H1 (cell line): ENCODE measurements at regions not wholly inside any gene's neighbourhood (a gene's known extent, or its start where the extent isn't known, plus 50 kb on each side); places are given as distances from the start of the nearest gene placed in this dataset.

ENCODE experiments used
- CTCF ChIA-PET: fragments of 300-600 bp; sonication (Branson Sonifier 250); formaldehyde crosslinking; loops from one replicate; lab custom pipeline; 2021; ENCODE audit not compliant: partially characterized antibody; lab: Charles Lee
- POLR2A ChIA-PET: fragments of 300-600 bp; sonication (Branson Sonifier 250); formaldehyde crosslinking; loops from one replicate; lab custom pipeline; 2021; ENCODE audit warnings: inconsistent platforms; ENCODE audit not compliant: partially characterized antibody; lab: Charles Lee
- DNase-seq, 2 experiments: peaks; one replicate each; pipeline versions ENCODE4 v3.0.0 to v3.0.0-alpha.2; 2010 to 2022; ENCODE audit warnings: low spot score in 2 of 2, low read depth in 1 of 2, mixed read lengths in 1 of 2
- FAIRE-seq: peaks from 2 replicates; lab custom pipeline; 2011; peaks lifted over from hg19 to GRCh38; lab: Jason Lieb, UNC
- H2AFZ ChIP-seq: 2 replicates; pipeline ENCODE4 v1.8.1; 2012; ENCODE audit warnings: low read length, inconsistent platforms
- H2AK5ac ChIP-seq: 2 replicates; pipeline ENCODE4 v1.6.1; 2013; ENCODE audit warnings: low read depth, low read length
- H2BK120ac ChIP-seq: replicated peaks from 2 replicates; pipeline ENCODE3; 2013; ENCODE audit warnings: low read depth, low read length, inconsistent platforms
- H2BK12ac ChIP-seq: 2 replicates; pipeline ENCODE4 v1.6.1; 2013; ENCODE audit warnings: low read depth, low read length
- H2BK15ac ChIP-seq: 2 replicates; pipeline ENCODE4 v1.6.1; 2013; ENCODE audit warnings: low read length
- H2BK20ac ChIP-seq: 2 replicates; pipeline ENCODE4 v1.6.1; 2013; ENCODE audit warnings: low read length
- H2BK5ac ChIP-seq: 2 replicates; pipeline ENCODE4 v1.6.1; 2013; ENCODE audit warnings: low read depth, low read length
- H3K14ac ChIP-seq: 2 replicates; pipeline ENCODE4 v1.6.1; 2013; ENCODE audit warnings: inconsistent platforms; ENCODE audit not compliant: insufficient read length
- H3K18ac ChIP-seq: 2 replicates; pipeline ENCODE4 v1.6.1; 2013; ENCODE audit warnings: low read length; ENCODE audit errors: extremely low read depth
- H3K23ac ChIP-seq: 2 replicates; pipeline ENCODE4 v1.6.1; 2013; ENCODE audit warnings: inconsistent platforms; ENCODE audit not compliant: insufficient read length
- H3K23me2 ChIP-seq: 2 replicates; pipeline ENCODE4 v1.6.1; 2013; ENCODE audit warnings: low read depth, low read length
- H3K27ac ChIP-seq: 2 replicates; pipeline ENCODE4 v1.6.1; 2011; ENCODE audit warnings: low read depth, low read length, inconsistent platforms
- H3K27me3 ChIP-seq, 4 experiments: replicated peaks in 1 of 4; 1 replicate in 1 of 4; 2 replicates in 3 of 4; pipeline versions ENCODE4 v1.6.1 to v1.8.1; 2011 to 2013; ENCODE audit warnings: low read length in 3 of 4, mild to moderate bottlenecking in 3 of 4, inconsistent platforms in 2 of 4, mixed read lengths in 2 of 4, moderate library complexity in 1 of 4; ENCODE audit not compliant: control insufficient read depth in 3 of 4, insufficient read depth in 3 of 4; ENCODE audit errors: extremely low read depth in 1 of 4
- H3K36me3 ChIP-seq, 4 experiments: 2 replicates each; pipeline versions ENCODE4 v1.6.1 to v1.8.1; 2011 to 2013; ENCODE audit warnings: mild to moderate bottlenecking in 4 of 4, low read length in 3 of 4, moderate library complexity in 2 of 4, control low read depth in 1 of 4, inconsistent platforms in 1 of 4; ENCODE audit not compliant: insufficient read depth in 4 of 4, control insufficient read depth in 2 of 4
- H3K4ac ChIP-seq: replicated peaks from 2 replicates; pipeline ENCODE3; 2013; ENCODE audit warnings: low read length, low read depth, mixed read lengths, inconsistent platforms; ENCODE audit not compliant: insufficient read length
- H3K4me1 ChIP-seq, 4 experiments: replicated peaks in 1 of 4; 1 replicate in 1 of 4; 2 replicates in 3 of 4; pipeline versions ENCODE4 v1.6.1 to v1.8.1; 2011 to 2013; ENCODE audit warnings: low read length in 3 of 4, inconsistent platforms in 2 of 4, mixed read lengths in 1 of 4; ENCODE audit not compliant: insufficient read depth in 4 of 4, control insufficient read depth in 3 of 4
- H3K4me2 ChIP-seq, 2 experiments: 2 replicates each; pipeline versions ENCODE4 v1.6.1 to v1.8.1; 2011 to 2013; ENCODE audit warnings: low read depth in 2 of 2, low read length in 2 of 2, control low read depth in 1 of 2, inconsistent platforms in 1 of 2, mild to moderate bottlenecking in 1 of 2; ENCODE audit not compliant: insufficient read depth in 1 of 2
- H3K4me3 ChIP-seq, 4 experiments: fragments of 200-600, 300-600 bp in 1 of 4; sonication (generic), shearing (Covaris generic), sonication (Bioruptor Twin) in 1 of 4; 2 replicates each; pipeline versions ENCODE4 v1.5.1 to v1.8.1; 2011 to 2016; ENCODE audit warnings: low read length in 4 of 4, low read depth in 3 of 4, control low read depth in 2 of 4, inconsistent platforms in 2 of 4, mild to moderate bottlenecking in 2 of 4, mixed read lengths in 1 of 4, moderate library complexity in 1 of 4; ENCODE audit not compliant: insufficient read depth in 2 of 4; ENCODE audit errors: extremely low read depth in 1 of 4
- H3K56ac ChIP-seq: replicated peaks from 2 replicates; pipeline ENCODE3; 2013; ENCODE audit warnings: low read depth, mild to moderate bottlenecking, mixed read lengths, low read length, inconsistent platforms; ENCODE audit not compliant: insufficient read length
- H3K79me1 ChIP-seq: 2 replicates; pipeline ENCODE4 v1.6.1; 2013; ENCODE audit warnings: low read depth, low read length, control low read depth
- H3K79me2 ChIP-seq, 2 experiments: 2 replicates each; pipeline versions ENCODE4 v1.6.1 to v1.8.1; 2012 to 2013; ENCODE audit warnings: low read length in 2 of 2, mild to moderate bottlenecking in 2 of 2, inconsistent platforms in 1 of 2; ENCODE audit not compliant: insufficient read depth in 2 of 2, control insufficient read depth in 1 of 2
- H3K9ac ChIP-seq, 4 experiments: replicated peaks in 1 of 4; 1 replicate in 1 of 4; 2 replicates in 3 of 4; pipeline versions ENCODE4 v1.6.1 to v1.8.1; 2011 to 2013; ENCODE audit warnings: low read depth in 3 of 4, low read length in 3 of 4, control low read depth in 2 of 4, mild to moderate bottlenecking in 2 of 4, moderate library complexity in 2 of 4, inconsistent platforms in 1 of 4; ENCODE audit errors: extremely low read depth in 1 of 4
- H3K9me3 ChIP-seq, 2 experiments: 2 replicates each; pipeline versions ENCODE4 v1.6.1 to v1.8.1; 2012 to 2013; ENCODE audit warnings: mild to moderate bottlenecking in 2 of 2, moderate library complexity in 2 of 2, control low read depth in 1 of 2, inconsistent platforms in 1 of 2, low read depth in 1 of 2, low read length in 1 of 2, mixed read lengths in 1 of 2; ENCODE audit not compliant: insufficient read depth in 2 of 2
- H4K20me1 ChIP-seq, 2 experiments: replicated peaks in 1 of 2; 2 replicates each; pipeline versions ENCODE3 to v1.8.1; 2011 to 2013; ENCODE audit warnings: inconsistent platforms in 2 of 2, low read length in 2 of 2, mild to moderate bottlenecking in 1 of 2; ENCODE audit not compliant: insufficient read depth in 2 of 2, control insufficient read depth in 1 of 2
- H4K5ac ChIP-seq: 2 replicates; pipeline ENCODE4 v1.6.1; 2013; ENCODE audit warnings: low read length, low read depth, mixed read lengths, inconsistent platforms; ENCODE audit not compliant: insufficient read length
- H4K8ac ChIP-seq: 2 replicates; pipeline ENCODE4 v1.8.0; 2013; ENCODE audit warnings: mild to moderate bottlenecking, moderate library complexity, low read length, inconsistent platforms; ENCODE audit not compliant: insufficient read depth; ENCODE audit errors: extremely low read depth
- H4K91ac ChIP-seq: replicated peaks from 2 replicates; pipeline ENCODE3; 2013; ENCODE audit warnings: low read length, mixed read lengths, inconsistent platforms; ENCODE audit not compliant: insufficient read length
- BCL11A ChIP-seq, 2 experiments: IDR thresholded peaks; one replicate each; pipeline ENCODE4 v1.6.1; 2011; ENCODE audit warnings: low read depth in 2 of 2, low read length in 2 of 2, mild to moderate bottlenecking in 2 of 2
- RAD21 ChIP-seq, 2 experiments: IDR thresholded peaks in 1 of 2; conservative IDR thresholded peaks in 1 of 2; 2 replicates each; pipeline ENCODE4 v1.6.1; 2011; ENCODE audit warnings: low read depth in 2 of 2, low read length in 2 of 2, improper control_type of control experiment in 1 of 2, inconsistent platforms in 1 of 2, mild to moderate bottlenecking in 1 of 2, moderate library complexity in 1 of 2
- WGBS, 2 experiments: shearing (Covaris generic) in 1 of 2; methylation state at CpG; one replicate each; pipeline versions ENCODE4 v1.1.6 to v1.1.7; 2013 to 2015; ENCODE audit warnings: low lambda C conversion rate in 2 of 2, mixed read lengths in 2 of 2, inconsistent platforms in 1 of 2, low coverage in 1 of 2, missing lambda C conversion rate in 1 of 2; ENCODE audit not compliant: insufficient replicate concordance in 2 of 2, insufficient coverage in 1 of 2, insufficient read length in 1 of 2; ENCODE audit errors: extremely low coverage in 1 of 2, missing lambda C conversion rate in 1 of 2; 5-methylcytosine and 5-hydroxymethylcytosine counted together
- TF ChIP-seq, protein P1 (sequence below), 3 experiments: IDR thresholded peaks; 1 replicate in 2 of 3; 2 replicates in 1 of 3; pipeline versions ENCODE4 v1.5.1 to v1.6.1; 2011; ENCODE audit warnings: low read length in 3 of 3, mild to moderate bottlenecking in 3 of 3, inconsistent platforms in 2 of 3, low read depth in 1 of 3, moderate library complexity in 1 of 3; ENCODE audit not compliant: insufficient read depth in 1 of 3; ENCODE audit errors: control extremely low read depth in 1 of 3

DNA sequence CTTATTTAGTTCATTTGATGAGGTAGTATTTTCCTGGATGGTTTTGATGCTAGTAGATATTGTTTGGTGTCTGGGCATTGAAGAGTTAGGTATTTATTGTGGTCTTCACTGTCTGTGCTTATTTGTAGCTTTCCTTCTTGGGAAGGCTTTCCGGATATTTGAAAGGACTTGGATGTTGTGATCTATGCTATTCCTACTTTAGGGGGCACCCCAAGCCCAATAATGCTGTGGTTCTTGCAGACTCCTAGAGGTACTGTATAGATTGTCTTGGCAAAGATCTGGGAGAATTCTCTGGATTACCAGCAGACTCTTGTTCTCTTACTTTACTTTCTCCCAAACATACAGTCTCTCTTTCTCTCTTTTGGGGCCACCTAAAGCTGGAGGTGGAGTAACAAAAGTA is 315.7 kb downstream of the MAT2B start:
- no peaks in the 10 kb centered on the region for H3K9me3 ChIP-seq
- H2BK20ac ChIP-seq = no peak overlapping the region
- no peak overlapping the region for H3K56ac ChIP-seq
- POLR2A ChIA-PET = no interaction called here
- no peak overlapping the region for H4K91ac ChIP-seq
- H3K27me3 ChIP-seq = no peaks in the 10 kb centered on the region
- H3K23ac ChIP-seq = no peak overlapping the region
- no peaks in the 10 kb centered on the region for H3K79me2 ChIP-seq
- no peak overlapping the region for H2BK15ac ChIP-seq
- H3K23me2 ChIP-seq = no peaks in the 10 kb centered on the region
- no peak overlapping the region for H3K4me3 ChIP-seq
- FAIRE-seq (peak; percentile 24), DNase-seq (no peak)
- no peak overlapping the region for H3K18ac ChIP-seq
- H2BK120ac ChIP-seq = no peak overlapping the region
- 88% methylated on average over 1 of the region's 1 CpG; no CpG with 5 or more reads in 1 of the 2 experiments for WGBS, 2 experiments
- no peak overlapping the region for H3K14ac ChIP-seq
- no peak overlapping the region for H2AK5ac ChIP-seq
- no peak overlapping the region for H3K9ac ChIP-seq
- no peak overlapping the region for H4K8ac ChIP-seq
- no peak overlapping the region for H3K4ac ChIP-seq
- no peaks in the 10 kb centered on the region for H3K4me1 ChIP-seq
- TF ChIP-seq, protein P1, sequence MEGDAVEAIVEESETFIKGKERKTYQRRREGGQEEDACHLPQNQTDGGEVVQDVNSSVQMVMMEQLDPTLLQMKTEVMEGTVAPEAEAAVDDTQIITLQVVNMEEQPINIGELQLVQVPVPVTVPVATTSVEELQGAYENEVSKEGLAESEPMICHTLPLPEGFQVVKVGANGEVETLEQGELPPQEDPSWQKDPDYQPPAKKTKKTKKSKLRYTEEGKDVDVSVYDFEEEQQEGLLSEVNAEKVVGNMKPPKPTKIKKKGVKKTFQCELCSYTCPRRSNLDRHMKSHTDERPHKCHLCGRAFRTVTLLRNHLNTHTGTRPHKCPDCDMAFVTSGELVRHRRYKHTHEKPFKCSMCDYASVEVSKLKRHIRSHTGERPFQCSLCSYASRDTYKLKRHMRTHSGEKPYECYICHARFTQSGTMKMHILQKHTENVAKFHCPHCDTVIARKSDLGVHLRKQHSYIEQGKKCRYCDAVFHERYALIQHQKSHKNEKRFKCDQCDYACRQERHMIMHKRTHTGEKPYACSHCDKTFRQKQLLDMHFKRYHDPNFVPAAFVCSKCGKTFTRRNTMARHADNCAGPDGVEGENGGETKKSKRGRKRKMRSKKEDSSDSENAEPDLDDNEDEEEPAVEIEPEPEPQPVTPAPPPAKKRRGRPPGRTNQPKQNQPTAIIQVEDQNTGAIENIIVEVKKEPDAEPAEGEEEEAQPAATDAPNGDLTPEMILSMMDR (IDR thresholded peaks at IDR 0.05; ENCODE audit: control extremely low read depth in 1 of 3, insufficient read depth in 1 of 3, low read depth in 1 of 3, low read length in 3 of 3) = peak in 2 of 3 experiments; percentile 32 to 61; a peak in 3 of 4 replicates
- TF ChIP-seq BCL11A (IDR thresholded peaks at IDR 0.05; ENCODE audit: low read depth in 2 of 2, low read length in 2 of 2) (no peak), RAD21 (IDR thresholded peaks at IDR 0.05 in 1 of 2, conservative IDR thresholded peaks at IDR 0.05 in 1 of 2; ENCODE audit: low read depth in 2 of 2, low read length in 2 of 2) (peak; percentile 80 to 82)
- H2BK5ac ChIP-seq = no peak overlapping the region
- H4K20me1 ChIP-seq = no peaks in the 10 kb centered on the region
- no peaks in the 10 kb centered on the region for H3K36me3 ChIP-seq
- H3K4me2 ChIP-seq = no peak overlapping the region
- H4K5ac ChIP-seq = no peak overlapping the region
- CTCF ChIA-PET = interaction anchor here (0.6 to 2.6 kb wide), 21 partner anchors 10 to 658 kb away, joined by 3 to 9 read pairs (median 3); no protein-coding TSS in a partner anchor
- no peak overlapping the region for H3K27ac ChIP-seq
- H3K79me1 ChIP-seq = no peaks in the 10 kb centered on the region
- no peak overlapping the region for H2BK12ac ChIP-seq
- H2AFZ ChIP-seq = peak overlapping the region; percentile 29; the same call in 1 of the 2 replicates
